Naive B cell (primary cell): ENCODE measurements at regions not wholly inside any gene's neighbourhood (a gene's known extent, or its start where the extent isn't known, plus 50 kb on each side); places are given as distances from the start of the nearest gene placed in this dataset.

Experiments used
- ATAC-seq, 2 donors: fragments of 150-1000 bp; cut with Tn5 transposase; 2 replicates each; pipeline ENCODE4 v1.10.0; 2021; ENCODE audit warnings: low read depth in 2 of 2, mild to moderate bottlenecking in 2 of 2, moderate library complexity in 2 of 2
- DNase-seq: peaks from one replicate; pipeline ENCODE4 v3.0.0; 2022
- H3K27ac Mint-ChIP-seq, 6 donors: one replicate each; pipeline ENCODE4 v1.8.0; 2020 to 2022; ENCODE audit warnings: mild to moderate bottlenecking in 6 of 6, mixed read lengths in 6 of 6, moderate library complexity in 5 of 6, inconsistent platforms in 2 of 6
- H3K27me3 Mint-ChIP-seq, 3 donors: one replicate each; pipeline ENCODE4 v1.8.0; 2021 to 2022; ENCODE audit warnings: mixed read lengths in 3 of 3, mild to moderate bottlenecking in 1 of 3
- H3K36me3 Mint-ChIP-seq, 2 donors: one replicate each; pipeline ENCODE4 v1.8.0; 2020 to 2022; ENCODE audit warnings: mixed read lengths in 2 of 2, inconsistent platforms in 1 of 2, mild to moderate bottlenecking in 1 of 2
- H3K4me1 Mint-ChIP-seq, 3 donors: one replicate each; pipeline ENCODE4 v1.8.0; 2020 to 2022; ENCODE audit warnings: mixed read lengths in 3 of 3, inconsistent platforms in 1 of 3, mild to moderate bottlenecking in 1 of 3, moderate library complexity in 1 of 3
- H3K4me3 Mint-ChIP-seq, 8 donors: one replicate each; pipeline ENCODE4 v1.8.0; 2020 to 2022; ENCODE audit warnings: mild to moderate bottlenecking in 8 of 8, mixed read lengths in 8 of 8, moderate library complexity in 8 of 8, inconsistent platforms in 2 of 8
- H3K9me3 Mint-ChIP-seq, 7 donors: one replicate each; pipeline ENCODE4 v1.8.0; 2020 to 2022; ENCODE audit warnings: mixed read lengths in 7 of 7, mild to moderate bottlenecking in 5 of 7, inconsistent platforms in 2 of 7, moderate library complexity in 1 of 7

DNA sequence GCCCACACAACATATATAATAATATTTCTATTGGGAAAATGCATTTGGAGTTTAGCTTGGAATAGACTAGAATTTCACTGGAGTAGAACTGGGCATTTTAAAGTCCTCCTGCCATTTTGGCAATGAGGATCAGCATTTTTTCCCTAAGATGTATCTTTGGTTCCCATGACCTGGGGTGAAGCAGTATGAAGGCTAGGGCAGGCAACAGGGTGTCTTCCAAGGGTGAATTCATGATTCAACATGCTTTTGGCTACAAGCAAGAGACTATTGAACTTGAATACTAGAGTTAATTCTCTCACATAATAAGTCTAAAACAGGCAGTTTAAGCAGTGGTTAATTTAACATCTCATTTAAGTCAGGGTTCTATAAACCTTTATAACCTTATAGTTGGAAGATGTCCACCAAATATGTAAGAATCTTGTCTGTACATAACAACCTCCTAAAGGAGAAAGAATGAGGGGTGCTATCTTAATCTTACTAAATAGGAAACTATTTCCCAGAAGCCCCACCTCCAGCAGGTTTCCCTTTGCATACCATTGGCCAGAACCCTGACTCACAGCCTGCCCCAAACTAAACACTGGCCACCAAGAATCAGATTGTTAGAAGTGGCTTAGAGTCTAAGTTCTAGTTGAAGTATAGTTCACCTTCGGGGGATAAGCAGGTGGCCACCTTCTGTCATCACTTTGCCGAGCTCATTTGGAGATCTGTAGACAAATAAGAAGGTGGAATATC is 96.0 kb upstream of the PRPS1L1 start:
- no peak overlapping the region for H3K4me3 Mint-ChIP-seq

DNA sequence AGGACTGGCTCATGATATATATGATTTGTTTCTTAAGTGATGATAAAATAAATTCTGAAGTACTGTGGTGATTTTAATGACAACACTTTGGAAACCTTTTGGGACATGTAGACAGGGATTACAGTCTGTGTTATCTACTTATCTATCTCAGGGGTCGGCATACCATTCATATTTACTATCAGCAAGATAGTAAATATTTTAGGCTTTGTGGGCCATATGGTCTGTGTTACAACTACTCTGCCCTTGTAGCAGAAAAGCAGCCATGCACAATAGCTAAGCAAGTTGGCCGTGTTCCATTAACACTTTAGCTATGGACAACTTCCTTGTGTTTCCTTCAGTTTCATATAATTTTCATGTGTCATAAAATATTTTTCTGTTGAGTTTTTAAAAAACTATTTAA is 97.8 kb upstream of the PRPS1L1 start:
- H3K4me1 Mint-ChIP-seq, result no peaks in the 10 kb centered on the region
- H3K4me3 Mint-ChIP-seq, result no peak overlapping the region
- H3K36me3 Mint-ChIP-seq, result no peaks in the 10 kb centered on the region
- no peak for DNase-seq
- no peak overlapping the region for H3K27ac Mint-ChIP-seq
- peaks cover 0 to 6% (median 5%) of the 10 kb centered on the region in 3 donors for H3K27me3 Mint-ChIP-seq
- no peaks in the 10 kb centered on the region for H3K9me3 Mint-ChIP-seq
- ATAC-seq, result no peak

More for the DNA sequence above, 96.0 kb upstream of the PRPS1L1 start:
- DNase-seq, result no peak
- H3K36me3 Mint-ChIP-seq, result no peaks in the 10 kb centered on the region
- no peak overlapping the region for H3K27ac Mint-ChIP-seq
- H3K27me3 Mint-ChIP-seq, result peaks cover 0 to 7% (median 3%) of the 10 kb centered on the region in 3 donors
- no peak for ATAC-seq
- no peaks in the 10 kb centered on the region for H3K9me3 Mint-ChIP-seq
- H3K4me1 Mint-ChIP-seq, result no peaks in the 10 kb centered on the region

DNA sequence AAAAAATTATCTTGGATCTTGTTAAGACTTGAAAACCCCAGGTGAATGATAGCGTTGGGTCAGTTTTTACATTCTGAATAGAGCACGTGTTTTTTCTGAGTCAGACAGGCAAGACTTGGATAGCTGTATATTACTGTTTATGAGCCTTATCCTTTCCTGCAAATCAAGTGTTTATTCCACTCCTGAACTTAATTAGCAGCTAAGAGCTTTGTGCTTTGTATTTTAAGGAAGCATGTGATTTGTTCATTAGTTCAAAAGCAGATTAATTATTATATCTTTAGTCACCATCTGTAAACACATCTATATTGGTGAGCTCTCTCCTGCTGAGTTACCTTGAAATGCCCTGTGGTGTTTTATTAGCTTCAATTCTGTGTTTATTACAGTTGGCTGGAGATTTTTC is 98.6 kb upstream of the PRPS1L1 start:
- ATAC-seq (no peak), DNase-seq (no peak)
- no peak overlapping the region for H3K27ac Mint-ChIP-seq
- no peaks in the 10 kb centered on the region for H3K9me3 Mint-ChIP-seq
- H3K4me1 Mint-ChIP-seq, result no peaks in the 10 kb centered on the region
- no peak overlapping the region for H3K4me3 Mint-ChIP-seq
- peaks cover 0 to 6% (median 5%) of the 10 kb centered on the region in 3 donors for H3K27me3 Mint-ChIP-seq
- H3K36me3 Mint-ChIP-seq, result no peaks in the 10 kb centered on the region

DNA sequence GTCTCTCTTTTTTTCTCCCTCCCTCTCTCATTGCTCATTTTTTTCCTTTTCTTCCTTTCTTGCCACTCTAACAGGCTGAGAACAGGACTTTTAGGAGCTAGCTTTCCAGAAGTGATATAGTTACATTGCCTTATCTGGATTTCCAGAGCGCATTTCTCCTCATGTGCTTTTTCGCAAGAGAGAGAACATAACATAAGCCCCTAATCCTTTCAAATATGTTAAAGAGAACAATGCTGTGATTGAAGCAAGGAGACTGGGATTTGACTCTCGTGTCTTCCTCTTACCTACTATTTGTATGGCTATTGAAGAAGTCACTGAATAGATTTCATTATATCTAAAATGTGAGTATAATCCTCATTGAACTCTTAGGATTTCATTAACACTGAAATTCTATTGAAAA is 101.2 kb upstream of the PRPS1L1 start:
- ATAC-seq, result no peak
- DNase-seq, result no peak
- H3K9me3 Mint-ChIP-seq, result no peaks in the 10 kb centered on the region
- peaks cover 0 to 6% (median 5%) of the 10 kb centered on the region in 3 donors for H3K27me3 Mint-ChIP-seq
- no peak overlapping the region for H3K27ac Mint-ChIP-seq
- H3K4me1 Mint-ChIP-seq, result no peaks in the 10 kb centered on the region
- H3K4me3 Mint-ChIP-seq, result no peak overlapping the region
- no peaks in the 10 kb centered on the region for H3K36me3 Mint-ChIP-seq

DNA sequence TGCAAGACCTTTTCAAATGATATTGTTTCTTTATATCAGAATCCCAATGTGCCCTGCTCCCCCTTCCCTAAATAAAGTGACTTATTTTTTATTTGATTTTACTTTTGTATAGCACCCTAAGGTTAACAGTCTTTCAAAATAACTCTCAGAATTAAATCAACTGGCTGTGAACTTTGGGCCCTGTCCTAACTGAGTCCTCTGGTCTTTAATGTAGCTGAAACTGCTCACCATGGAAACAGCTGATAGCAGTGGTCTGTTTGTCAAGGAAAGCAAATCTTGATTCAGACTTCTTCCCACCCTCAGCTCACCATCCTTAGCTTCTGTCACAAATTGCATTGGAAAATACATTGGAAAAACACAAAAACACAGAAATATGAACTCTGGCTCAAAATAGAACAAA is 105.2 kb upstream of the PRPS1L1 start:
- no peak overlapping the region for H3K4me3 Mint-ChIP-seq
- H3K36me3 Mint-ChIP-seq, result no peaks in the 10 kb centered on the region
- ATAC-seq, result no peak
- peaks cover 0 to 6% (median 5%) of the 10 kb centered on the region in 3 donors for H3K27me3 Mint-ChIP-seq
- no peaks in the 10 kb centered on the region for H3K4me1 Mint-ChIP-seq
- H3K9me3 Mint-ChIP-seq, result no peaks in the 10 kb centered on the region
- DNase-seq, result no peak
- H3K27ac Mint-ChIP-seq, result no peak overlapping the region

DNA sequence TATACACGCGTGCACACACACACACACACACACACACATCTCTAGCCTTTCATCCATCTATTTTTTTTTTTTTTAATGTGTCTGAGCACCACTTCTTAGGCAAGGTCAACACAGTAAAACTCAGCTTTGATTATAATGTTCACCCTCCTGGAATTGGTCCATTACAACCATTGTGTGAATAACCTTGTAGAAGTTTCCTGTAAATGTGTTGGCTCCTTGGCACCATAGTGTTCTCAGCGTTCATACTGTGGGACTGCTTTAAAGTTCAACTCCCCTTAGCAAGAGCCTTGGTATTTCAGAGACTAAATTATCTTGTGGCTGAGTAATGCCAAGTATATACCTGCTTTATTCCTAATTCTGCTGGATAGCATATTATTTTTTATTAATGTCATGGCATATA is 106.3 kb upstream of the PRPS1L1 start:
- H3K4me1 Mint-ChIP-seq, result no peaks in the 10 kb centered on the region
- ATAC-seq, result no peak
- no peaks in the 10 kb centered on the region for H3K36me3 Mint-ChIP-seq
- peak overlapping the region in 1 of 6 donors; percentile 22 for H3K27ac Mint-ChIP-seq
- DNase-seq, result no peak
- peaks cover under 1 to 12% (median 8%) of the 10 kb centered on the region in 3 donors for H3K27me3 Mint-ChIP-seq
- H3K9me3 Mint-ChIP-seq, result peaks cover 0 to 4% (median 0%) of the 10 kb centered on the region in 7 donors
- no peak overlapping the region for H3K4me3 Mint-ChIP-seq

DNA sequence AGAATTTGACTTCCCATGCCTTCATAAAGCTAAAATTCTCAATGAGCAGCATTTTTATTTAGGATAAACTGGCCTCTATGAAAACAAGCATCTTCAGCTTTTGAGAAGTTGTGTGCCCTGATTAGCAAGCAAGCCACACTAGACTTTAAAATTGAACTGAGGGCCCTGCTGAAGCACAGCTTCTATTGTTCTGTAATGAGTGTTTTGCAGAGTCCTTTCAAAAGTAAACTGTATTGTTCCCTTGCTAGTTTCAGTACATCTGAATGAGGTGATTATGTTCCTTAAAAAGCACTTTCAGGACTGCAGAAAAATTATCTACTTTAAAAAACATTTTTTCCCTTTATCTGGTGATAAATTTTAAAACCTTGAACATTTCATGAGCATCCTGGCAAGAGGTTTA is 113.3 kb upstream of the PRPS1L1 start:
- Mint-ChIP-seq H3K27me3 (peaks cover 7 to 17% (median 8%) of the 10 kb centered on the region in 3 donors), H3K4me1 (peaks cover 6 to 10% (median 8%) of the 10 kb centered on the region in 3 donors), H3K9me3 (peaks cover 0 to 4% (median 0%) of the 10 kb centered on the region in 7 donors), H3K4me3 (no peak overlapping the region), H3K36me3 (no peaks in the 10 kb centered on the region), H3K27ac (no peak overlapping the region)
- ATAC-seq (no peak), DNase-seq (no peak)

DNA sequence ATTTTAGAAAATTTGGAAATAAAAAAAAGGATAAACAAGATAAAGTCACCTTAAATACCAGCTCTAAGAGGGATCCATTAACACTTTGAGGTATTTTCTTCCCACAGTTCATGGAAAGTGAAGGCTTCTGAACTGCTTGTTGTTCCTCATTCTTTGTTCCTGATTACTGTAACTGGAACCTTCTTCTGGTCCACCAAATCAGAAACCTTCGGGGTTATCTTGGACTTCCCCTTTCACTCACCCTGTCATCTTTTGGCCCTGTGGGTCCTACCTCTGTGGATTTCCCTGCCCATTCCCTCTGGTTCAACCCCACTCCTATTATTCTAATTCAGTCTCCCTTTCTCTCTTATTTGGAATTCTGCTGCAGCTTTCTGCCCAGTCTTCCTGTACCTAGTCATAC is 116.5 kb upstream of the PRPS1L1 start:
- no peak overlapping the region for H3K27ac Mint-ChIP-seq
- ATAC-seq, result peak; percentile 58 to 76

DNA sequence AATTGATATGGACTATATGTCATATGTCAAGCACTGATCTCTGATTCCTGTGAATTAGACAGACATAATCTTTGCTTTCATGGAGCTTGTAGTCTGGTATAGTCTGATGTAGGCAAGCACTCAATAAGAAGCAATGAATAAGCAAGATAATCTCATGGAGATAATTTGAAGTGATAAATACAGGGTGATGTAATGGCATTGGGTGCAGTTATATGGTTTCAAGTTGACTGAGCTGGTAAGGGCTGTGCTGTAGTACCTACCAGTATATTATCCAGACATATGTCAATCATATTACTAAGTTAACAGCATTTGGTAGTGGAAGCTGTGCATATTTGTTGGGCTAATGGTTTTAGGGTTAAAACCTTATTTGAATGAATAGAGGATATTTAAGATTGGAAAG is 117.5 kb upstream of the PRPS1L1 start:
- ATAC-seq (no peak), DNase-seq (no peak)
- H3K27me3 Mint-ChIP-seq, result peaks cover 0 to 9% (median 8%) of the 10 kb centered on the region in 3 donors
- no peak overlapping the region for H3K27ac Mint-ChIP-seq
- no peaks in the 10 kb centered on the region for H3K36me3 Mint-ChIP-seq
- no peaks in the 10 kb centered on the region for H3K9me3 Mint-ChIP-seq
- H3K4me1 Mint-ChIP-seq, result peaks cover 6 to 10% (median 8%) of the 10 kb centered on the region in 3 donors
- no peak overlapping the region for H3K4me3 Mint-ChIP-seq

More for the DNA sequence above, 116.5 kb upstream of the PRPS1L1 start:
- Mint-ChIP-seq H3K27me3 (peaks cover 0 to 9% (median 8%) of the 10 kb centered on the region in 3 donors), H3K4me1 (peaks cover 6 to 10% (median 8%) of the 10 kb centered on the region in 3 donors), H3K4me3 (no peak overlapping the region), H3K36me3 (no peaks in the 10 kb centered on the region), H3K9me3 (no peaks in the 10 kb centered on the region)
- DNase-seq, result no peak

DNA sequence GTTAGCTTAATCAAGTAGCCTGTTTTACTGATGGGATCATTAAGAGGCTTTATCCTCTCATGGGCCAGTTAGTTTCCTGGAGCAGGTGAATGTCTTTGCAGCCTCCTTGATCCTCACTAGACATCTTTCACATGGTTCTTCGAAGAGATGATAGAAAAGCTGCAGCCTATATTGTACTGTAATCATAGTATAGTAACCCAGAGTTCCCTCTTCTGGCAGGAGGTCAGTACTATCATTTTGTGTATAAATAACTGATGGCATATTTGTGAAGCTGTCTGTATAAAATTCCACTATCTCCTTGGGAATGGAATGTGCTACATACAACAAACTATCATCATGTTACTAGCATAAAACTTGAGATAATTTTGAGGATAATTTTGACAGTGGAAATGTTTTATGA is 123.8 kb upstream of the PRPS1L1 start:
- Mint-ChIP-seq H3K36me3 (peaks cover 5 to 9% of the 10 kb centered on the region in 2 donors), H3K27ac (no peak overlapping the region), H3K9me3 (peaks cover 0 to 6% (median 4%) of the 10 kb centered on the region in 7 donors), H3K4me3 (no peak overlapping the region), H3K4me1 (peaks cover 0 to 6% (median 5%) of the 10 kb centered on the region in 3 donors), H3K27me3 (peaks cover 2 to 22% (median 11%) of the 10 kb centered on the region in 3 donors)
- no peak for DNase-seq
- no peak for ATAC-seq

DNA sequence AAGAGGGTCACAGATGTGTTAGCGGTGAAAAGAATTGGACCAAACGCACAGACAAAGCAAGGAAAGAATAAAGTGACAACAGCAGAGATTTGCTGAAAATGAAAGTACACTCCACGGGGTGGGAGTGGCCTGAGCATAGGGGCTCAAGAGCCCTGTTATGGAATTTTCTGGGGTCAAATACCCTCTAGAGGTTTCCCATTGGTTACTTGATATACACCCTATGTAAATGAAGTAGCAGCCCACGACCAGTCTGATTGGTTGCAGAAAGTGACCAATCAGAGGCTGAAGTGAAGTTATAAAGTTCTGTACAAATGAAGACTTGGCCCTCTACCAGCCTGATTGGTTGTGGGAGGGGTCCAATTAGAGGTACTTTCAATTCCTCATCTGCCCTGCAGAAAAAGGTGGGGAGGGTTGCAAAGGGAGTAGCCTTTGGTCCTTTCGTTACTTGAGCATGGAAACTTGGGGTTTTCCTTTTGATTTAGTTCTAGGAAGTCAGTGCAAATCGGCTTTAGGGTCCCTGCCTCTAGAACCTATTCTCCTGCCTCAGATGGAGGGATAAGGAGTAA is 125.6 kb upstream of the PRPS1L1 start:
- DNase-seq, result no peak
- Mint-ChIP-seq H3K27me3 (peaks cover 4 to 34% (median 16%) of the 10 kb centered on the region in 3 donors), H3K4me3 (no peak overlapping the region), H3K36me3 (peaks cover 5 to 9% of the 10 kb centered on the region in 2 donors), H3K27ac (no peak overlapping the region), H3K9me3 (peaks cover 0 to 6% (median 5%) of the 10 kb centered on the region in 7 donors), H3K4me1 (peaks cover 0 to 6% (median 5%) of the 10 kb centered on the region in 3 donors)
- no peak for ATAC-seq

DNA sequence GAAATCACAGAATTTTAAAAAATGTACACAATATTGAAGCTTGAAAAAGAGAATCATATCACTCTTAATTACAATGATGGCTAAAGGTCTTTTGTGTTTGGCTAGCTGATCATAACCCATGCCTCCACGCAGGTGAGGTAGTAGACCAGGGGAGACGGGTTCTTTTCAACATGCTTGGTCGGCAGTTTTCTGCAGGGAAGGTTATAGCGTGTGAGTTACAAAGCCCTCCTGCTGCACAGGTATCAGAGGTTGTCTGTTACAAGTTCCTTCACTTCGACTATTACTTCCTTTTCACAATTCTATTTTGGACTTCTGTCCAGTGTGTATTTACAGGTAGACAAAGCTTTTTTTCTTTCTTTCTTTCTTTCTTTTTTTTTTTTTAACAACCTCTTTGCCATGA is 127.1 kb upstream of the PRPS1L1 start:
- no peak overlapping the region for H3K4me3 Mint-ChIP-seq
- peaks cover 5 to 9% of the 10 kb centered on the region in 2 donors for H3K36me3 Mint-ChIP-seq
- H3K27ac Mint-ChIP-seq, result no peak overlapping the region
- peaks cover 0 to 6% (median 5%) of the 10 kb centered on the region in 7 donors for H3K9me3 Mint-ChIP-seq
- DNase-seq (no peak), ATAC-seq (no peak)
- H3K4me1 Mint-ChIP-seq, result peaks cover 0 to 6% (median 5%) of the 10 kb centered on the region in 3 donors
- peaks cover 4 to 34% (median 16%) of the 10 kb centered on the region in 3 donors for H3K27me3 Mint-ChIP-seq

DNA sequence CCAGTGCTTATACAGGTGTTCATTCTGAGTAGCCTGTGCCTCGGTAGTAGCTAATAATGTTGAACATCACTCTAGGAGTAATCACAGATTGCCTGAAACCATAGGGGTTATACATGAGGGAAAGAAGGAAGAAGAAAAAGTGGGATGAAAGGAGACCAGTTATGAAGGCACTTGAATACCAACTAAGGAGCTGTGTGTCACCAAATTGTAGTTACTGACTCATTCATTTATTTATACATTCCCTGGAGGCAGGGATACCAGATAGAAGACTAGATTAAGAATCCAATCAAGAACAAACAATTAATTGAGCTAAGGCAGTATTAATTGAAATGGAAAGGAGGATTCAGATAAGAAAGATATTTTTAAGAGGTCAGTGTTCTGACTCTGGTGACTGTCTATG is 129.6 kb upstream of the PRPS1L1 start:
- H3K9me3 Mint-ChIP-seq, result peaks cover 0 to 6% (median 5%) of the 10 kb centered on the region in 7 donors
- DNase-seq, result no peak

DNA sequence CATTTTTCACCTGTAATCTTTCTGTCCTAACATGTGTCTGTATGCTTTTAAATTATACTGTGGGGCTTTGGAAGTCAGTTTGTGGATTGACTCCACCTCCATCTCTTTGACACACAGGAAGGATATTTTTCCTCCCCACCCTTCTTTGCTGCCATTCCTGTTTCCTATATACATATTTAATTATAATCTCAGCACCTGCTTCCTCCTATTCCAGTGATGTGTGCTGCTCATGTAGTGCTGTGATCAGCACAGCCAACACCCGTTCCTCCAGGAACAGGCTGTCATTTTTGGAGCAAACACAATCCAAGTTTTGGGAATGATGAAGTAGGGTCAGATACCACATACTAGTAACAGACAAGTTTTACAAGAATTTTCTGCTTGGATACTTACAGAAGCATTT is 135.0 kb upstream of the PRPS1L1 start:
- Mint-ChIP-seq H3K27me3 (peaks cover 0 to 2% (median 0%) of the 10 kb centered on the region in 3 donors), H3K4me3 (no peak overlapping the region), H3K27ac (peak overlapping the region in 1 of 6 donors; percentile 25), H3K36me3 (no peaks in the 10 kb centered on the region), H3K9me3 (no peaks in the 10 kb centered on the region), H3K4me1 (no peaks in the 10 kb centered on the region)
- DNase-seq (no peak), ATAC-seq (no peak)

More for the DNA sequence above, 129.6 kb upstream of the PRPS1L1 start:
- Mint-ChIP-seq H3K36me3 (peaks cover 5 to 9% of the 10 kb centered on the region in 2 donors), H3K27me3 (peaks cover 4 to 34% (median 16%) of the 10 kb centered on the region in 3 donors), H3K4me1 (peaks cover 0 to 6% (median 5%) of the 10 kb centered on the region in 3 donors), H3K27ac (no peak overlapping the region), H3K4me3 (no peak overlapping the region)
- ATAC-seq, result no peak
